Effector CD8-positive, alpha-beta T cell (primary cell): ENCODE measurements at regions not wholly inside any gene's neighbourhood (a gene's known extent, or its start where the extent isn't known, plus 50 kb on each side); places are given as distances from the start of the nearest gene placed in this dataset.
"Not testable (repeated sequence)": the region's sequence is repeated elsewhere in the genome, so short reads cannot be mapped to it uniquely, and the experiment has no call there.

Experiments used
- DNase-seq: peaks from one replicate; lab custom pipeline; 2025; lab: John Stamatoyannopoulos, UW

GRCh38 chr5:125044491-125045282, 298.2 kb upstream of the ZNF608 start:
- no peak for DNase-seq

- no peak for DNase-seq
These were observed 299.2 kb upstream of the ZNF608 start for GRCh38 chr5:125045646-125046045.

GRCh38 chr5:125046838-125047237, 300.4 kb upstream of the ZNF608 start:
- no peak for DNase-seq

GRCh38 chr5:125047871-125048270, 301.4 kb upstream of the ZNF608 start:
- no peak for DNase-seq

GRCh38 chr5:125049721-125050702, 303.6 kb upstream of the ZNF608 start:
- DNase-seq = no peak

- DNase-seq = no peak
These were observed 304.5 kb upstream of the ZNF608 start for GRCh38 chr5:125050926-125051325.

- no peak for DNase-seq
These were observed 306.1 kb upstream of the ZNF608 start for GRCh38 chr5:125052584-125052983.

- DNase-seq = no peak
These were observed 306.7 kb upstream of the ZNF608 start for GRCh38 chr5:125053179-125053578.

- no peak for DNase-seq
These were observed 307.7 kb upstream of the ZNF608 start for GRCh38 chr5:125054146-125054545.

- no peak for DNase-seq
These were observed 310.4 kb upstream of the ZNF608 start for GRCh38 chr5:125056671-125057485.

- DNase-seq = no peak
These were observed 311.7 kb upstream of the ZNF608 start for GRCh38 chr5:125057912-125058826.

- no peak for DNase-seq
These were observed 313.0 kb upstream of the ZNF608 start for GRCh38 chr5:125059255-125060002.

GRCh38 chr5:125061726-125062125, 315.3 kb upstream of the ZNF608 start:
- no peak for DNase-seq

GRCh38 chr5:125064621-125065438, 318.4 kb upstream of the ZNF608 start:
- no peak for DNase-seq

GRCh38 chr5:125065741-125066140, 319.3 kb upstream of the ZNF608 start:
- no peak for DNase-seq

- no peak for DNase-seq
These were observed 324.5 kb upstream of the ZNF608 start for GRCh38 chr5:125070961-125071360.

GRCh38 chr5:125073090-125073489, 326.7 kb upstream of the ZNF608 start:
- no peak for DNase-seq

GRCh38 chr5:125075567-125075966, 329.1 kb upstream of the ZNF608 start:
- DNase-seq = no peak

GRCh38 chr5:125079028-125079427, 332.6 kb upstream of the ZNF608 start:
- not testable (repeated sequence) for DNase-seq
